ENCODE measurements at regions not wholly inside any gene's neighbourhood (a gene's known extent, or its start where the extent isn't known, plus 50 kb on each side); places are given as distances from the start of the nearest gene placed in this dataset.

- TF ChIP-seq CTCF (IDR thresholded peaks at IDR 0.05) (no peak), POLR2A (IDR thresholded peaks at IDR 0.05) (no peak)
Measured at GRCh38 chr15:31484986-31485385, 158.4 kb downstream of the KLF13 start.
